HEK293 (cell line): ENCODE measurements at regions not wholly inside any gene's neighbourhood (a gene's known extent, or its start where the extent isn't known, plus 50 kb on each side); places are given as distances from the start of the nearest gene placed in this dataset.

ENCODE experiments used
- CTCF ChIA-PET: fragments of 350-600 bp; formaldehyde crosslinking; extraction: SDS; loops from one replicate; lab custom pipeline; 2021; ENCODE audit warnings: antibody characterized with exemption; lab: Yijun Ruan, JAX
- POLR2A ChIA-PET: fragments of 300-600 bp; formaldehyde crosslinking; extraction: SDS; loops from one replicate; lab custom pipeline; 2020; ENCODE audit warnings: antibody characterized with exemption, inconsistent platforms; lab: Yijun Ruan, JAX
- H3K27ac ChIP-seq: fragments of 200-500 bp; sonication (Bioruptor generic); 2 replicates; pipeline ENCODE4 v1.5.1; 2014; ENCODE audit warnings: low read depth, low read length, control low read depth, inconsistent platforms; ENCODE audit errors: extremely low read depth
- H3K36me3 ChIP-seq, 2 experiments: fragments of 200-500 bp in 1 of 2; sonication (Bioruptor generic) in 1 of 2; 1 replicate in 1 of 2; 2 replicates in 1 of 2; pipeline ENCODE4 v1.5.1; 2014 to 2017; ENCODE audit warnings: inconsistent platforms in 2 of 2, low read length in 2 of 2; ENCODE audit not compliant: control insufficient read depth in 2 of 2, insufficient read depth in 1 of 2
- H3K4me1 ChIP-seq: fragments of 200-500 bp; sonication (Bioruptor generic); 2 replicates; pipeline ENCODE4 v1.5.1; 2014; ENCODE audit warnings: mild to moderate bottlenecking, low read length, inconsistent platforms; ENCODE audit not compliant: control insufficient read depth, insufficient read depth
- H3K4me3 ChIP-seq: 2 replicates; pipeline ENCODE4 v1.5.1; 2011; ENCODE audit warnings: low read depth, mild to moderate bottlenecking, control low read depth, low read length, moderate library complexity
- H3K9me3 ChIP-seq: fragments of 200-500 bp; sonication (Bioruptor generic); 2 replicates; pipeline ENCODE4 v1.5.1; 2014; ENCODE audit warnings: low read depth, low read length, inconsistent platforms; ENCODE audit not compliant: control insufficient read depth, insufficient read depth
- HOXD13 ChIP-seq: sonication (generic); formaldehyde crosslinking; IDR thresholded peaks from 2 replicates; pipeline ENCODE4 v1.8.0; 2022; ENCODE audit warnings: missing genetic modification reagents, borderline replicate concordance
- SCRT2 ChIP-seq: fragments of 450-650 bp; formaldehyde crosslinking; IDR thresholded peaks from 2 replicates; pipeline ENCODE4 v1.5.1; 2016; ENCODE audit warnings: missing biosample characterization, missing genetic modification characterization
- TCF7L2 ChIP-seq: IDR thresholded peaks from 2 replicates; pipeline ENCODE4 v1.6.1; 2011; ENCODE audit warnings: low read depth, mild to moderate bottlenecking, inconsistent platforms, low read length, moderate library complexity, borderline replicate concordance
- ZBTB11 ChIP-seq: fragments of 450-650 bp; formaldehyde crosslinking; conservative IDR thresholded peaks from 2 replicates; pipeline ENCODE4 v1.5.1; 2016; ENCODE audit warnings: low read depth, missing biosample characterization, missing genetic modification characterization
- ZEB2 ChIP-seq: fragments of 450-650 bp; formaldehyde crosslinking; IDR thresholded peaks from 2 replicates; pipeline ENCODE4 v1.5.1; 2016; ENCODE audit warnings: missing biosample characterization, missing genetic modification characterization
- ZNF114 ChIP-seq: fragments of 450-650 bp; formaldehyde crosslinking; IDR thresholded peaks from 2 replicates; pipeline ENCODE4 v1.5.0; 2017; ENCODE audit warnings: missing biosample characterization, missing genetic modification characterization
- ZNF157 ChIP-seq: fragments of 450-650 bp; formaldehyde crosslinking; IDR thresholded peaks from 2 replicates; pipeline ENCODE4 v1.5.1; 2016; ENCODE audit warnings: missing biosample characterization, missing genetic modification characterization
- ZNF266 ChIP-seq: fragments of 450-650 bp; formaldehyde crosslinking; IDR thresholded peaks from 2 replicates; pipeline ENCODE4 v1.5.1; 2016; ENCODE audit warnings: missing biosample characterization, missing genetic modification characterization, low read depth
- ZNF501 ChIP-seq: fragments of 450-650 bp; formaldehyde crosslinking; IDR thresholded peaks from 2 replicates; pipeline ENCODE4 v1.5.1; 2016; ENCODE audit warnings: missing biosample characterization, missing genetic modification characterization
- ZNF529 ChIP-seq: fragments of 450-650 bp; formaldehyde crosslinking; IDR thresholded peaks from 2 replicates; pipeline ENCODE4 v1.5.1; 2017; ENCODE audit warnings: missing genetic modification characterization, missing biosample characterization; ENCODE audit not compliant: insufficient replicate concordance
- ZNF629 ChIP-seq: fragments of 450-650 bp; formaldehyde crosslinking; IDR thresholded peaks from 2 replicates; pipeline ENCODE4 v1.5.1; 2017; ENCODE audit warnings: missing biosample characterization, missing genetic modification characterization
- ZNF654 ChIP-seq: fragments of 450-650 bp; formaldehyde crosslinking; IDR thresholded peaks from 2 replicates; pipeline ENCODE4 v1.5.1; 2016; ENCODE audit warnings: low read depth, missing biosample characterization, missing genetic modification characterization
- ZNF670 ChIP-seq: fragments of 450-650 bp; formaldehyde crosslinking; IDR thresholded peaks from 2 replicates; pipeline ENCODE4 v1.5.1; 2016; ENCODE audit warnings: missing biosample characterization, missing genetic modification characterization, low read depth
- ZNF791 ChIP-seq: fragments of 450-650 bp; formaldehyde crosslinking; IDR thresholded peaks from 2 replicates; pipeline ENCODE4 v1.5.1; 2016; ENCODE audit warnings: missing biosample characterization, missing genetic modification characterization
- ZNF843 ChIP-seq: fragments of 450-650 bp; formaldehyde crosslinking; IDR thresholded peaks from 2 replicates; pipeline ENCODE4 v1.5.1; 2016; ENCODE audit warnings: missing biosample characterization, missing genetic modification characterization
- ZSCAN30 ChIP-seq: fragments of 450-650 bp; IDR thresholded peaks from 2 replicates; pipeline ENCODE4 v1.5.1; 2018; ENCODE audit warnings: missing biosample characterization, mild to moderate bottlenecking, missing genetic modification characterization, moderate library complexity
- TF ChIP-seq, protein P1 (sequence below): fragments of 450-650 bp; formaldehyde crosslinking; IDR thresholded peaks from 2 replicates; pipeline ENCODE4 v1.5.1; 2016; ENCODE audit warnings: missing biosample characterization, missing genetic modification characterization
- TF ChIP-seq, protein P2 (sequence below): fragments of 450-650 bp; formaldehyde crosslinking; IDR thresholded peaks from 2 replicates; pipeline ENCODE4 v1.5.1; 2016; ENCODE audit warnings: missing biosample characterization, missing genetic modification characterization
- TF ChIP-seq, protein P3 (sequence below): fragments of 450-650 bp; formaldehyde crosslinking; IDR thresholded peaks from 2 replicates; pipeline ENCODE4 v1.5.1; 2016; ENCODE audit warnings: missing biosample characterization, missing genetic modification characterization, borderline replicate concordance

- Histone ChIP-seq H3K27ac (no peak overlapping the region), H3K4me1 (peaks cover 9% of the 10 kb centered on the region; the same call in 1 of the 2 replicates), H3K9me3 (no peaks in the 10 kb centered on the region), H3K36me3 (no peaks in the 10 kb centered on the region), H3K4me3 (no peak overlapping the region)
- CTCF ChIA-PET, result interaction anchor here (1.2 kb wide), 1 partner anchor 34 kb away, joined by 3 read pairs; no protein-coding TSS in a partner anchor
- POLR2A ChIA-PET, result no interaction called here
- TF ChIP-seq ZEB2, result no peak
- TF ChIP-seq ZBTB11 (tag by site-specific recombination), result no peak
- TF ChIP-seq, protein P1, sequence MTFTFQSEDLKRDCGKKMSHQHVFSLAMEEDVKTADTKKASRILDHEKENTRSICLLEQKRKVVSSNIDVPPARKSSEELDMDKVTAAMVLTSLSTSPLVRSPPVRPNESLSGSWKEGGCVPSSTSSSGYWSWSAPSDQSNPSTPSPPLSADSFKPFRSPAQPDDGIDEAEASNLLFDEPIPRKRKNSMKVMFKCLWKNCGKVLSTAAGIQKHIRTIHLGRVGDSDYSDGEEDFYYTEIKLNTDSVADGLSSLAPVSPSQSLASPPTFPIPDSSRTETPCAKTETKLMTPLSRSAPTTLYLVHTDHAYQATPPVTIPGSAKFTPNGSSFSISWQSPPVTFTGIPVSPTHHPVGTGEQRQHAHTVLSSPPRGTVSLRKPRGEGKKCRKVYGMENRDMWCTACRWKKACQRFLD (tag by site-specific recombination), result no peak
- TF ChIP-seq HOXD13, result no peak
- no peak for TF ChIP-seq ZNF791 (tag by site-specific recombination)
- TF ChIP-seq ZNF266, result no peak
- no peak for TF ChIP-seq ZSCAN30
- TF ChIP-seq ZNF843 (tag by site-specific recombination), result no peak
- TF ChIP-seq ZNF670 (tag by site-specific recombination), result no peak
- TF ChIP-seq ZNF529 (tag by site-specific recombination), result no peak
- TF ChIP-seq ZNF629 (tag by site-specific recombination), result no peak
- TF ChIP-seq TCF7L2, result no peak
- no peak for TF ChIP-seq ZNF501 (tag by site-specific recombination)
- TF ChIP-seq ZNF114 (tag by site-specific recombination), result no peak
- no peak for TF ChIP-seq ZNF157
- TF ChIP-seq, protein P2, sequence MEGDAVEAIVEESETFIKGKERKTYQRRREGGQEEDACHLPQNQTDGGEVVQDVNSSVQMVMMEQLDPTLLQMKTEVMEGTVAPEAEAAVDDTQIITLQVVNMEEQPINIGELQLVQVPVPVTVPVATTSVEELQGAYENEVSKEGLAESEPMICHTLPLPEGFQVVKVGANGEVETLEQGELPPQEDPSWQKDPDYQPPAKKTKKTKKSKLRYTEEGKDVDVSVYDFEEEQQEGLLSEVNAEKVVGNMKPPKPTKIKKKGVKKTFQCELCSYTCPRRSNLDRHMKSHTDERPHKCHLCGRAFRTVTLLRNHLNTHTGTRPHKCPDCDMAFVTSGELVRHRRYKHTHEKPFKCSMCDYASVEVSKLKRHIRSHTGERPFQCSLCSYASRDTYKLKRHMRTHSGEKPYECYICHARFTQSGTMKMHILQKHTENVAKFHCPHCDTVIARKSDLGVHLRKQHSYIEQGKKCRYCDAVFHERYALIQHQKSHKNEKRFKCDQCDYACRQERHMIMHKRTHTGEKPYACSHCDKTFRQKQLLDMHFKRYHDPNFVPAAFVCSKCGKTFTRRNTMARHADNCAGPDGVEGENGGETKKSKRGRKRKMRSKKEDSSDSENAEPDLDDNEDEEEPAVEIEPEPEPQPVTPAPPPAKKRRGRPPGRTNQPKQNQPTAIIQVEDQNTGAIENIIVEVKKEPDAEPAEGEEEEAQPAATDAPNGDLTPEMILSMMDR (tag by site-specific recombination), result no peak
- TF ChIP-seq SCRT2 (tag by site-specific recombination), result no peak
- TF ChIP-seq, protein P3, sequence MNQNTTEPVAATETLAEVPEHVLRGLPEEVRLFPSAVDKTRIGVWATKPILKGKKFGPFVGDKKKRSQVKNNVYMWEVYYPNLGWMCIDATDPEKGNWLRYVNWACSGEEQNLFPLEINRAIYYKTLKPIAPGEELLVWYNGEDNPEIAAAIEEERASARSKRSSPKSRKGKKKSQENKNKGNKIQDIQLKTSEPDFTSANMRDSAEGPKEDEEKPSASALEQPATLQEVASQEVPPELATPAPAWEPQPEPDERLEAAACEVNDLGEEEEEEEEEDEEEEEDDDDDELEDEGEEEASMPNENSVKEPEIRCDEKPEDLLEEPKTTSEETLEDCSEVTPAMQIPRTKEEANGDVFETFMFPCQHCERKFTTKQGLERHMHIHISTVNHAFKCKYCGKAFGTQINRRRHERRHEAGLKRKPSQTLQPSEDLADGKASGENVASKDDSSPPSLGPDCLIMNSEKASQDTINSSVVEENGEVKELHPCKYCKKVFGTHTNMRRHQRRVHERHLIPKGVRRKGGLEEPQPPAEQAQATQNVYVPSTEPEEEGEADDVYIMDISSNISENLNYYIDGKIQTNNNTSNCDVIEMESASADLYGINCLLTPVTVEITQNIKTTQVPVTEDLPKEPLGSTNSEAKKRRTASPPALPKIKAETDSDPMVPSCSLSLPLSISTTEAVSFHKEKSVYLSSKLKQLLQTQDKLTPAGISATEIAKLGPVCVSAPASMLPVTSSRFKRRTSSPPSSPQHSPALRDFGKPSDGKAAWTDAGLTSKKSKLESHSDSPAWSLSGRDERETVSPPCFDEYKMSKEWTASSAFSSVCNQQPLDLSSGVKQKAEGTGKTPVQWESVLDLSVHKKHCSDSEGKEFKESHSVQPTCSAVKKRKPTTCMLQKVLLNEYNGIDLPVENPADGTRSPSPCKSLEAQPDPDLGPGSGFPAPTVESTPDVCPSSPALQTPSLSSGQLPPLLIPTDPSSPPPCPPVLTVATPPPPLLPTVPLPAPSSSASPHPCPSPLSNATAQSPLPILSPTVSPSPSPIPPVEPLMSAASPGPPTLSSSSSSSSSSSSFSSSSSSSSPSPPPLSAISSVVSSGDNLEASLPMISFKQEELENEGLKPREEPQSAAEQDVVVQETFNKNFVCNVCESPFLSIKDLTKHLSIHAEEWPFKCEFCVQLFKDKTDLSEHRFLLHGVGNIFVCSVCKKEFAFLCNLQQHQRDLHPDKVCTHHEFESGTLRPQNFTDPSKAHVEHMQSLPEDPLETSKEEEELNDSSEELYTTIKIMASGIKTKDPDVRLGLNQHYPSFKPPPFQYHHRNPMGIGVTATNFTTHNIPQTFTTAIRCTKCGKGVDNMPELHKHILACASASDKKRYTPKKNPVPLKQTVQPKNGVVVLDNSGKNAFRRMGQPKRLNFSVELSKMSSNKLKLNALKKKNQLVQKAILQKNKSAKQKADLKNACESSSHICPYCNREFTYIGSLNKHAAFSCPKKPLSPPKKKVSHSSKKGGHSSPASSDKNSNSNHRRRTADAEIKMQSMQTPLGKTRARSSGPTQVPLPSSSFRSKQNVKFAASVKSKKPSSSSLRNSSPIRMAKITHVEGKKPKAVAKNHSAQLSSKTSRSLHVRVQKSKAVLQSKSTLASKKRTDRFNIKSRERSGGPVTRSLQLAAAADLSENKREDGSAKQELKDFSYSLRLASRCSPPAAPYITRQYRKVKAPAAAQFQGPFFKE (tag by site-specific recombination), result no peak
- no peak for TF ChIP-seq ZNF654 (tag by site-specific recombination)
- TF ChIP-seq, all 188 proteins: peak for 0
Measured at GRCh38 chr14:71473843-71474242, 458.4 kb upstream of the RGS6 start.
